ENCODE measurements at regions not wholly inside any gene's neighbourhood (a gene's known extent, or its start where the extent isn't known, plus 50 kb on each side); places are given as distances from the start of the nearest gene placed in this dataset.

DNA sequence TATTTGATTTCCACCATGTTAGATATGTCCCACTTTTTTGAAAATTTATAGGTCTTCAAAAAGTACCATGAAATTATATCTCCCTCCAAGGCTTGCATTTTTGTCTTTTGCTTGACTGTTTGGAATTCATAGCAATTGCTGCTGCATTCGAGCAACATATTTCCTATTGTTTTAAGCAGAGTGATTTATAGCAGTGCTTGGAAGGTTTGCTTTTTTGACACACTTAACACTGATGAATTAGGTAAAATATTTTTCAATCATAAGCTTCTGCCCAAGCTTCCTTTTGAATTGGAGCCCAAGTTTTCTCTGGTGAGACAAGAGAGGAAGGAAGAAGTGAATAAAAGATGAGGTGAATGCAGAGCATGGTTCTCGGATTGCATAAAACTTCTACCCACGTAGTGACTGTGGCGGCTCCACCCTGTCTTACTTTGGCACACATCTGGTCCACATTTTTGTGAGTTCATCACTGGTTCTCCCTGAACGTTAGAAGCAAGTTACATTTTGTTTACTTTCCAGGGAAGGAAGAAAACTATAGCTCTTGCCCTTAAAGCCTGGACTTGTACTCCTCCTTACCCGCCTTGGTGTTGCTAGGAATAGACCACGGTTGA lies 667.0 kb downstream of the TSN start:
- TF ChIP-seq, protein P1, sequence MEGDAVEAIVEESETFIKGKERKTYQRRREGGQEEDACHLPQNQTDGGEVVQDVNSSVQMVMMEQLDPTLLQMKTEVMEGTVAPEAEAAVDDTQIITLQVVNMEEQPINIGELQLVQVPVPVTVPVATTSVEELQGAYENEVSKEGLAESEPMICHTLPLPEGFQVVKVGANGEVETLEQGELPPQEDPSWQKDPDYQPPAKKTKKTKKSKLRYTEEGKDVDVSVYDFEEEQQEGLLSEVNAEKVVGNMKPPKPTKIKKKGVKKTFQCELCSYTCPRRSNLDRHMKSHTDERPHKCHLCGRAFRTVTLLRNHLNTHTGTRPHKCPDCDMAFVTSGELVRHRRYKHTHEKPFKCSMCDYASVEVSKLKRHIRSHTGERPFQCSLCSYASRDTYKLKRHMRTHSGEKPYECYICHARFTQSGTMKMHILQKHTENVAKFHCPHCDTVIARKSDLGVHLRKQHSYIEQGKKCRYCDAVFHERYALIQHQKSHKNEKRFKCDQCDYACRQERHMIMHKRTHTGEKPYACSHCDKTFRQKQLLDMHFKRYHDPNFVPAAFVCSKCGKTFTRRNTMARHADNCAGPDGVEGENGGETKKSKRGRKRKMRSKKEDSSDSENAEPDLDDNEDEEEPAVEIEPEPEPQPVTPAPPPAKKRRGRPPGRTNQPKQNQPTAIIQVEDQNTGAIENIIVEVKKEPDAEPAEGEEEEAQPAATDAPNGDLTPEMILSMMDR (IDR thresholded peaks at IDR 0.05): no peak
- no peak for TF ChIP-seq EZH2 (IDR thresholded peaks at IDR 0.05; ENCODE audit: borderline replicate concordance, insufficient read depth, low read depth, low read length, poor library complexity, severe bottlenecking)
